Gastroesophageal sphincter (tissue), 4 donors: ENCODE measurements at regions not wholly inside any gene's neighbourhood (a gene's known extent, or its start where the extent isn't known, plus 50 kb on each side); places are given as distances from the start of the nearest gene placed in this dataset.

ENCODE experiments used
- ATAC-seq: fragments of 150-250 bp; one replicate; pipeline ENCODE4 v1.9.1; 2016; ENCODE audit warnings: mild to moderate bottlenecking, moderate library complexity
- H3K27ac ChIP-seq, 4 donors: fragments of 200-600 bp; sonication (generic) in 3 of 4; 1 replicate in 3 of 4; 2 replicates in 1 of 4; pipeline ENCODE4 v1.5.1; 2016 to 2019
- H3K27me3 ChIP-seq: fragments of 200-600 bp; sonication (generic); one replicate; pipeline ENCODE4 v1.5.1; 2019
- H3K36me3 ChIP-seq, 2 donors: fragments of 200-600 bp; sonication (generic); one replicate each; pipeline ENCODE4 v1.5.1; 2019; ENCODE audit warnings: control low read depth in 1 of 2
- H3K4me1 ChIP-seq, 3 donors: fragments of 200-600 bp; sonication (generic); 1 replicate in 2 of 3; 2 replicates in 1 of 3; pipeline ENCODE4 v1.5.1; 2016 to 2019; ENCODE audit warnings: control low read depth in 2 of 3
- H3K4me3 ChIP-seq, 2 donors: fragments of 200-600 bp; sonication (generic); one replicate each; pipeline ENCODE4 v1.5.1; 2019; ENCODE audit warnings: mild to moderate bottlenecking in 1 of 2, moderate library complexity in 1 of 2
- H3K9me3 ChIP-seq, 3 donors: fragments of 200-600 bp; sonication (generic); one replicate each; pipeline ENCODE4 v1.5.1; 2017 to 2019; ENCODE audit warnings: control low read depth in 2 of 3
- CTCF ChIP-seq, 4 experiments: fragments of 200-600 bp in 2 of 4; fragments of 450-650 bp in 2 of 4; sonication (generic) in 1 of 4; IDR thresholded peaks; one replicate each; pipeline ENCODE4 v1.5.1; 2017 to 2019; ENCODE audit warnings: antibody characterized with exemption in 4 of 4, mild to moderate bottlenecking in 2 of 4, moderate library complexity in 2 of 4
- EP300 ChIP-seq: sonication (generic); formaldehyde crosslinking; IDR thresholded peaks from one replicate; pipeline ENCODE4 v1.6.1; 2017; ENCODE audit warnings: antibody characterized with exemption, mild to moderate bottlenecking
- POLR2A ChIP-seq, 2 donors: fragments of 450-650 bp; IDR thresholded peaks; one replicate each; pipeline ENCODE4 v1.6.1; 2017; ENCODE audit warnings: antibody characterized with exemption in 2 of 2, mild to moderate bottlenecking in 2 of 2, moderate library complexity in 1 of 2
- POLR2AphosphoS5 ChIP-seq: sonication (generic); formaldehyde crosslinking; IDR thresholded peaks from one replicate; pipeline ENCODE4 v1.6.1; 2017; ENCODE audit warnings: antibody characterized with exemption
- WGBS, 2 donors: methylation state at CpG; one replicate each; pipeline ENCODE4 v1.1.5; 2018; ENCODE audit warnings: low coverage in 1 of 2; 5-methylcytosine and 5-hydroxymethylcytosine counted together

- peaks cover 0 to 5% (median 0%) of the 10 kb centered on the region in 3 donors for H3K4me1 ChIP-seq
- H3K36me3 ChIP-seq, result no peaks in the 10 kb centered on the region
- 100% methylated on average over 1 of the region's 1 CpG for WGBS, 2 donors
- TF ChIP-seq POLR2AphosphoS5 (no peak), EP300 (no peak), CTCF (IDR thresholded peaks at IDR 0.05) (no peak), POLR2A (IDR thresholded peaks at IDR 0.05) (no peak)
- H3K27me3 ChIP-seq, result no peaks in the 10 kb centered on the region
- H3K27ac ChIP-seq, result no peak overlapping the region
- H3K9me3 ChIP-seq, result no peaks in the 10 kb centered on the region
- no peak for ATAC-seq
- H3K4me3 ChIP-seq, result no peak overlapping the region
Measured at GRCh38 chr5:34578962-34579361, 77.2 kb upstream of the RAI14 start.

- H3K4me1 ChIP-seq, result peaks cover 0 to 5% (median 0%) of the 10 kb centered on the region in 3 donors
- ATAC-seq, result no peak
- no peaks in the 10 kb centered on the region for H3K27me3 ChIP-seq
- 58 to 80% methylated on average over 2 to 7 of the region's 7 CpGs for WGBS, 2 donors
- no peaks in the 10 kb centered on the region for H3K9me3 ChIP-seq
- no peak overlapping the region for H3K27ac ChIP-seq
- H3K36me3 ChIP-seq, result no peaks in the 10 kb centered on the region
- TF ChIP-seq EP300 (no peak), POLR2AphosphoS5 (no peak), CTCF (IDR thresholded peaks at IDR 0.05) (no peak), POLR2A (IDR thresholded peaks at IDR 0.05) (no peak)
- H3K4me3 ChIP-seq, result no peak overlapping the region
Measured at GRCh38 chr5:34580983-34581382, 75.1 kb upstream of the RAI14 start.

- TF ChIP-seq EP300, result no peak
- TF ChIP-seq CTCF (IDR thresholded peaks at IDR 0.05), result no peak
- TF ChIP-seq POLR2A (IDR thresholded peaks at IDR 0.05), result no peak
- no peak for TF ChIP-seq POLR2AphosphoS5
Measured at GRCh38 chr5:34582371-34582770, 73.8 kb upstream of the RAI14 start.

GRCh38 chr5:34583167-34583566, 73.0 kb upstream of the RAI14 start:
- Histone ChIP-seq H3K27me3 (no peaks in the 10 kb centered on the region), H3K36me3 (no peaks in the 10 kb centered on the region), H3K4me1 (no peaks in the 10 kb centered on the region), H3K27ac (no peak overlapping the region), H3K9me3 (no peaks in the 10 kb centered on the region), H3K4me3 (no peak overlapping the region)
- TF ChIP-seq CTCF (IDR thresholded peaks at IDR 0.05) (no peak), POLR2A (IDR thresholded peaks at IDR 0.05) (no peak), EP300 (no peak), POLR2AphosphoS5 (no peak)
- ATAC-seq, result no peak

More at GRCh38 chr5:34582371-34582770, 73.8 kb upstream of the RAI14 start:
- no peak for ATAC-seq
- no peaks in the 10 kb centered on the region for H3K27me3 ChIP-seq
- WGBS, 2 donors, result 48 to 78% methylated on average over 2 of the region's 3 CpGs
- H3K4me1 ChIP-seq, result peaks cover 0 to under 1% (median 0%) of the 10 kb centered on the region in 3 donors
- H3K36me3 ChIP-seq, result no peaks in the 10 kb centered on the region
- H3K4me3 ChIP-seq, result no peak overlapping the region
- H3K9me3 ChIP-seq, result no peaks in the 10 kb centered on the region
- H3K27ac ChIP-seq, result no peak overlapping the region

GRCh38 chr5:34584165-34584564, 72.0 kb upstream of the RAI14 start:
- Histone ChIP-seq H3K27ac (no peak overlapping the region), H3K4me3 (no peak overlapping the region), H3K4me1 (no peaks in the 10 kb centered on the region), H3K9me3 (no peaks in the 10 kb centered on the region), H3K27me3 (no peaks in the 10 kb centered on the region), H3K36me3 (no peaks in the 10 kb centered on the region)
- no peak for ATAC-seq
- TF ChIP-seq EP300, result no peak
